MCF 10A (cell line): ENCODE measurements at regions not wholly inside any gene's neighbourhood (a gene's known extent, or its start where the extent isn't known, plus 50 kb on each side); places are given as distances from the start of the nearest gene placed in this dataset.

Experiments
- BruUV-seq: library from RNA; stranded (reverse); fragments of 400-500 nt; replicated peaks from 2 replicates; lab custom pipeline; 2021; lab: Mats Ljungman, UMichigan
- CTCF ChIA-PET: fragments of 300-600 bp; sonication (Branson Sonifier 250); formaldehyde crosslinking; extraction: SDS; loops from one replicate; lab custom pipeline; 2021; ENCODE audit warnings: antibody characterized with exemption, inconsistent platforms; lab: Yijun Ruan, JAX
- POLR2A ChIA-PET: fragments of 300-600, 350-650 bp; sonication (Branson Sonifier 250); formaldehyde crosslinking; extraction: SDS; loops from one replicate; lab custom pipeline; 2020; ENCODE audit warnings: antibody characterized with exemption, inconsistent platforms; lab: Yijun Ruan, JAX
- DNase-seq: peaks from one replicate; pipeline ENCODE4 v3.0.0-alpha.2; 2018; ENCODE audit not compliant: unreplicated experiment
- H3K27ac Mint-ChIP-seq: one replicate; pipeline ENCODE4 v1.8.0; 2022; ENCODE audit warnings: mild to moderate bottlenecking, low read depth, mixed read lengths; ENCODE audit not compliant: unreplicated experiment
- H3K27me3 Mint-ChIP-seq: one replicate; pipeline ENCODE4 v1.8.0; 2022; ENCODE audit warnings: mixed read lengths; ENCODE audit not compliant: insufficient read depth, unreplicated experiment
- H3K36me3 Mint-ChIP-seq: one replicate; pipeline ENCODE4 v1.8.0; 2022; ENCODE audit warnings: mild to moderate bottlenecking, moderate library complexity, mixed read lengths; ENCODE audit not compliant: insufficient read depth, unreplicated experiment
- H3K4me1 Mint-ChIP-seq: one replicate; pipeline ENCODE4 v1.8.0; 2022; ENCODE audit warnings: mixed read lengths; ENCODE audit not compliant: insufficient read depth, unreplicated experiment
- H3K4me3 Mint-ChIP-seq: one replicate; pipeline ENCODE4 v1.8.0; 2022; ENCODE audit warnings: mild to moderate bottlenecking, moderate library complexity, mixed read lengths; ENCODE audit not compliant: unreplicated experiment
- H3K9me3 Mint-ChIP-seq: one replicate; pipeline ENCODE4 v1.8.0; 2022; ENCODE audit warnings: mixed read lengths; ENCODE audit not compliant: unreplicated experiment
- CTCF ChIP-seq: fragments of 200-600 bp; IDR thresholded peaks from one replicate; pipeline ENCODE4 v1.8.0; 2022; ENCODE audit warnings: antibody characterized with exemption, mild to moderate bottlenecking; ENCODE audit not compliant: unreplicated experiment
- intact Hi-C: fragments of 100-400 bp; cut with micrococcal nuclease; formaldehyde crosslinking; loops from 2 replicates; pipeline ENCODE4 v1.14.1; 2022

DNA sequence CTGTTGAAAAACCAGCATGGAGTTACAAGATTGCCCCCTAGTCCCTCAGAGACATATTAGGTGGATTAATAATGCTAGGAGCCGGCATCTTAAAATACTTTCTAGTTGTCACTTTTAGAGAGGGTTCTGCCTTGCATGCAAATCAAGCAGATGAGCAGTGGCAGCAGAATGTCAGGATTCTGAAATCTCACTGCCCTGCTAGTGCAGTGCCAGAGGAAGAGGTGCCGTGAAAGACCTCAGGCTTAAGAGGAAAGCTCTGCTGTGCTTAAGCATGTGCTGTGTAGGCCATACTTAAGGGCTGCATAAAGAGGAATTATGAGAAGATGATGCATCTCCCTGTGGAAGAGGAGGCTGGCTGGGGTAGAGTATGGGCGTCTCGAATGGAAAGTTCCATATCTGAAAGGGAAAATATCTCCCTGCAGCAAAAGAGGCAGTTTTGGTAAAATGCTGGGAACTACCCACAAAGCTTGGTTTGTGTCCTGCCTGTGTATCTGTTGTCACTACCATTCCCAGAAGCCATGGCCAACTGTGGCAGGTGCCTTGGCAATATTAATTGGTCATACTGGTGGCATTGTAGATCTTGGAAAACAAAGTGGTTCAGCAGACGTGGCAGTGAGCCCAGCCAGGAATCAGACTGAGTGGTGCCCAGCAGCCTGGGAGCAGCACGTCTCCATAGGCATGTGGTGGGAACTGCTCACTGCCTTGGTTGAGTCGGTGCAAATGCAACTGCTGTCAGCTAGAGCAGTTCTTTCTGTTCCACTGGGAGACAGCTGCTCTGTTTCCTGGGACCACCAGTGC, 131.9 kb downstream of the EVA1A start:
- TF ChIP-seq CTCF: no peak
- intact Hi-C loops: no loop called here
- Mint-ChIP-seq H3K36me3 (no peaks in the 10 kb centered on the region), H3K9me3 (no peaks in the 10 kb centered on the region), H3K27me3 (peaks cover 96% of the 10 kb centered on the region), H3K27ac (no peak overlapping the region), H3K4me1 (no peaks in the 10 kb centered on the region), H3K4me3 (no peak overlapping the region)
- CTCF ChIA-PET: interaction anchor here (0.5 to 1.2 kb wide), 5 partner anchors 12 to 375 kb away, joined by 3 to 5 read pairs (median 4); no protein-coding TSS in a partner anchor
- no TSS peak for BruUV-seq
- no peak for DNase-seq
- POLR2A ChIA-PET: no interaction called here

- Mint-ChIP-seq H3K27me3 (peaks cover 100% of the 10 kb centered on the region), H3K27ac (no peak overlapping the region), H3K4me3 (no peak overlapping the region), H3K36me3 (no peaks in the 10 kb centered on the region), H3K9me3 (no peaks in the 10 kb centered on the region), H3K4me1 (no peaks in the 10 kb centered on the region)
- DNase-seq: no peak
- no peak for TF ChIP-seq CTCF
- BruUV-seq: no TSS peak
- POLR2A ChIA-PET: no interaction called here
- intact Hi-C loops: no loop called here
- CTCF ChIA-PET: interaction anchor here (0.6 kb wide), 1 partner anchor 360 kb away, joined by 3 read pairs; no protein-coding TSS in a partner anchor
Measured at GRCh38 chr2:75428060-75428459, 132.7 kb downstream of the EVA1A start.

GRCh38 chr2:75424936-75425619, 135.7 kb downstream of the EVA1A start:
- no TSS peak for BruUV-seq
- DNase-seq: peak; percentile 24
- H3K4me1 Mint-ChIP-seq: no peaks in the 10 kb centered on the region
- no peaks in the 10 kb centered on the region for H3K36me3 Mint-ChIP-seq
- CTCF ChIA-PET: interaction anchor here (0.7 kb wide), 1 partner anchor 318 kb away, joined by 3 read pairs; no protein-coding TSS in a partner anchor
- no peak for TF ChIP-seq CTCF
- H3K27me3 Mint-ChIP-seq: peaks cover 100% of the 10 kb centered on the region
- H3K4me3 Mint-ChIP-seq: no peak overlapping the region
- intact Hi-C loops: no loop called here
- H3K27ac Mint-ChIP-seq: no peak overlapping the region
- no peaks in the 10 kb centered on the region for H3K9me3 Mint-ChIP-seq
- POLR2A ChIA-PET: no interaction called here

DNA sequence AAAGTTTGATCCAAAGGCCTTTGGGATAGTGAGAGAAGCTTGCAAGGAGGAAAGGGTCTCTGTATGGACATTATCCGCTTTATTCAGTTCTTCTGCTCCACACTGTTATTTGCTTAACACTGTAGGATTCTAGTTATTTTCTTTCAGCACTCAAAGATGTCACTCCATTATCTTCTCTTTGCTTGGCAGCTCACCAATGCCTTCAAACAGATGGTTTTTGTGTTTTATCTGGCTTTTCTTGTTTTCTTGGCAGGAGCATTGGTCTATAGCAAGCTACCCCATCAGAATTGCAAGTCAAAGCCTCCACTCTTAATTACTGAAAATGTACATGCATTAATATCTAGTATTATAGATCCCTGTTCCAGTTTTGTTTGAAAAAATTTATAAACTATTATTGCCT, 138.8 kb downstream of the EVA1A start:
- POLR2A ChIA-PET: interaction anchor here (0.6 kb wide), 1 partner anchor 198 kb away, joined by 4 read pairs; no protein-coding TSS in a partner anchor
- H3K27me3 Mint-ChIP-seq: peaks cover 100% of the 10 kb centered on the region
- BruUV-seq: no TSS peak

More for the DNA sequence above, 138.8 kb downstream of the EVA1A start:
- H3K27ac Mint-ChIP-seq: no peak overlapping the region
- TF ChIP-seq CTCF: no peak
- CTCF ChIA-PET: interaction anchor here (0.5 to 0.7 kb wide), 2 partner anchors 43 to 328 kb away, joined by 3 to 4 read pairs; no protein-coding TSS in a partner anchor
- no peaks in the 10 kb centered on the region for H3K36me3 Mint-ChIP-seq
- intact Hi-C loops: no loop called here
- no peak for DNase-seq
- no peaks in the 10 kb centered on the region for H3K4me1 Mint-ChIP-seq
- H3K9me3 Mint-ChIP-seq: no peaks in the 10 kb centered on the region
- no peak overlapping the region for H3K4me3 Mint-ChIP-seq
